Mesenchymal stem cell (in vitro differentiated cells and primary cell): ENCODE measurements at regions not wholly inside any gene's neighbourhood (a gene's known extent, or its start where the extent isn't known, plus 50 kb on each side); places are given as distances from the start of the nearest gene placed in this dataset.
A peak's percentile ranks its signal among the peaks of the same experiment; 100 is the strongest.

Source experiments
- DNase-seq: peaks from one replicate; pipeline ENCODE4 v3.0.0-alpha.2; 2013
- H2AFZ ChIP-seq: one replicate; pipeline ENCODE4 v1.6.1; 2013; ENCODE audit warnings: low read depth, mild to moderate bottlenecking, control low read depth, inconsistent platforms, low read length, moderate library complexity
- H2AK5ac ChIP-seq: 2 replicates; pipeline ENCODE4 v1.6.1; 2013; ENCODE audit warnings: low read length, moderate library complexity, mild to moderate bottlenecking, inconsistent platforms; ENCODE audit not compliant: severe bottlenecking
- H2BK120ac ChIP-seq: one replicate; pipeline ENCODE4 v1.6.1; 2013; ENCODE audit warnings: low read depth, mild to moderate bottlenecking, inconsistent platforms, low read length, moderate library complexity
- H2BK12ac ChIP-seq, 2 experiments: one replicate each; pipeline ENCODE4 v1.6.1; 2013; ENCODE audit warnings: inconsistent platforms in 2 of 2, low read length in 2 of 2, mild to moderate bottlenecking in 2 of 2, moderate library complexity in 2 of 2, control low read depth in 1 of 2
- H2BK15ac ChIP-seq: one replicate; pipeline ENCODE4 v1.6.1; 2013; ENCODE audit warnings: mild to moderate bottlenecking, low read depth, inconsistent platforms; ENCODE audit not compliant: poor library complexity, severe bottlenecking
- H2BK5ac ChIP-seq: 2 replicates; pipeline ENCODE4 v1.6.1; 2013; ENCODE audit warnings: low read depth, mild to moderate bottlenecking, low read length, control low read depth, inconsistent platforms; ENCODE audit not compliant: poor library complexity, severe bottlenecking
- H3K14ac ChIP-seq, 2 experiments: one replicate each; pipeline ENCODE4 v1.6.1; 2013; ENCODE audit warnings: inconsistent platforms in 2 of 2, low read length in 2 of 2, control low read depth in 1 of 2, mild to moderate bottlenecking in 1 of 2, moderate library complexity in 1 of 2
- H3K18ac ChIP-seq, 2 experiments: one replicate each; pipeline ENCODE4 v1.6.1; 2013; ENCODE audit warnings: inconsistent platforms in 2 of 2, low read length in 2 of 2, control low read depth in 1 of 2, low read depth in 1 of 2, mild to moderate bottlenecking in 1 of 2
- H3K23ac ChIP-seq, 2 experiments: one replicate each; pipeline ENCODE4 v1.6.1; 2013; ENCODE audit warnings: inconsistent platforms in 2 of 2, low read length in 2 of 2, mild to moderate bottlenecking in 2 of 2, moderate library complexity in 2 of 2, control low read depth in 1 of 2
- H3K27ac ChIP-seq: 2 replicates; pipeline ENCODE4 v1.5.1; 2013; ENCODE audit warnings: mild to moderate bottlenecking, moderate library complexity, low read length, control low read depth, inconsistent platforms; ENCODE audit not compliant: poor library complexity, severe bottlenecking
- H3K27me3 ChIP-seq, 2 experiments: 2 replicates each; pipeline versions ENCODE4 v1.6.1 to v1.7.0; 2013; ENCODE audit warnings: low read length in 2 of 2, mild to moderate bottlenecking in 2 of 2, moderate library complexity in 2 of 2, control low read depth in 1 of 2, inconsistent platforms in 1 of 2; ENCODE audit not compliant: control insufficient read depth in 1 of 2, insufficient read depth in 1 of 2
- H3K36me3 ChIP-seq, 2 experiments: 2 replicates each; pipeline versions ENCODE4 v1.6.1 to v1.7.0; 2013; ENCODE audit warnings: low read length in 2 of 2, control low read depth in 1 of 2, inconsistent platforms in 1 of 2, low read depth in 1 of 2, mild to moderate bottlenecking in 1 of 2; ENCODE audit not compliant: insufficient read depth in 2 of 2, control insufficient read depth in 1 of 2
- H3K4ac ChIP-seq, 2 experiments: one replicate each; pipeline ENCODE4 v1.6.1; 2013; ENCODE audit warnings: inconsistent platforms in 2 of 2, low read length in 2 of 2, mild to moderate bottlenecking in 2 of 2, moderate library complexity in 2 of 2, control low read depth in 1 of 2, low read depth in 1 of 2
- H3K4me1 ChIP-seq: 2 replicates; pipeline ENCODE4 v1.6.1; 2013; ENCODE audit warnings: low read depth, low read length, control low read depth; ENCODE audit not compliant: control insufficient read depth, insufficient read depth
- H3K4me2 ChIP-seq: 2 replicates; pipeline ENCODE4 v1.6.1; 2013; ENCODE audit warnings: low read length, mild to moderate bottlenecking, inconsistent platforms; ENCODE audit not compliant: poor library complexity, severe bottlenecking
- H3K4me3 ChIP-seq, 2 experiments: 2 replicates each; pipeline versions ENCODE4 v1.5.1 to v1.7.0; 2013; ENCODE audit warnings: low read length in 2 of 2, mild to moderate bottlenecking in 2 of 2, control low read depth in 1 of 2, low read depth in 1 of 2; ENCODE audit not compliant: insufficient read depth in 1 of 2
- H3K79me1 ChIP-seq: replicated peaks from 2 replicates; pipeline ENCODE4 v1.6.1; 2013; ENCODE audit warnings: mild to moderate bottlenecking, control low read depth, low read length, inconsistent platforms; ENCODE audit not compliant: poor library complexity, severe bottlenecking
- H3K9ac ChIP-seq: 2 replicates; pipeline ENCODE4 v1.7.0; 2013; ENCODE audit warnings: mild to moderate bottlenecking, low read length, moderate library complexity
- H3K9me3 ChIP-seq: 2 replicates; pipeline ENCODE4 v1.7.0; 2013; ENCODE audit warnings: mild to moderate bottlenecking, low read length; ENCODE audit not compliant: control insufficient read depth
- H4K8ac ChIP-seq: one replicate; pipeline ENCODE4 v1.6.1; 2013; ENCODE audit warnings: inconsistent platforms, mild to moderate bottlenecking, low read length, moderate library complexity
- H4K91ac ChIP-seq: one replicate; pipeline ENCODE4 v1.6.1; 2013; ENCODE audit warnings: mild to moderate bottlenecking, low read length, inconsistent platforms
- WGBS: methylation state at CpG from one replicate; pipeline ENCODE4 v1.1.7; 2013; ENCODE audit warnings: mixed read lengths; 5-methylcytosine and 5-hydroxymethylcytosine counted together

DNA sequence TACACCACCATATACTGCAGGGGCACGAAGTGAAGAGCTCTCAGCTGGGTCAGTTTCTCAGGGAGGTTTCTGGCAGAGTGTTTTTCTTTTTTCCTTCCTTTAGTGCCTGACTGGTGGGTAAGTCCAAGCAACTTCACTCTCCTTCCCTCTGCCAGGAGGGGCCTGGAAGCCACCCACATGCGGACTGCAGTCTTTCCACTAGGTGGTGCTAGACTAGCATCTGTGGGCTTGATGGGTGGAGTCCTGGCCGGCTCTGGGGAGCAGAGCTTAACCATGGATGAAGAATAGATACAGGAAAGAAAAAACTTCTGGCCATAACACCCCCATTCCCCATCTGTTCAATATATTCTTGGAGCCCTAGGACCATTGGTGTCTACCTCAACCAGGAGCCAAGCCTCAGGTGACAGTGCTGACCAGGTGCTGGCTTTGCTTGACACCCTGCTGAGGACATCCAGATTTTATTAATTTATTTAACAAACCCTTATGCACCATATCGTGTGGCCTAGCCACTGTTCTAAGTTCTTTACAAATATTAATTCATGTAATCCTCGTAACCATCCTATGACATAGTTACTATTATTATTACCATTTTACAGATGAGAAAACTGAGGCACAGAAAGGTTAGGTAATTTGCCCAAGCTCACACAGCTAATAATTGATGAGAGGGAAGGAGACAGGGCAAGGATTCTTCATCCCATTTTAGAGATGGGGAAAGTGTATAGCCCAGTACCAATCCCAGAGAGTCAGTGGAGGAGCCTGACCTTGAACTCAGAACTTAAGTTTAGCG lies 126.7 kb upstream of the CSF3R start:
- H3K23ac ChIP-seq = no peak overlapping the region
- H3K36me3 ChIP-seq = no peaks in the 10 kb centered on the region
- no peaks in the 10 kb centered on the region for H3K79me1 ChIP-seq
- no peak overlapping the region for H2BK120ac ChIP-seq
- peaks cover 0 to 37% of the 10 kb centered on the region in 2 experiments for H3K27me3 ChIP-seq
- H3K18ac ChIP-seq = no peak overlapping the region
- H3K4me2 ChIP-seq = no peak overlapping the region
- no peak overlapping the region for H2AFZ ChIP-seq
- no peaks in the 10 kb centered on the region for H3K9me3 ChIP-seq
- no peak overlapping the region for H4K91ac ChIP-seq
- DNase-seq = peak; percentile 15
- no peaks in the 10 kb centered on the region for H3K4me1 ChIP-seq
- H2AK5ac ChIP-seq = no peak overlapping the region
- H3K27ac ChIP-seq = no peak overlapping the region
- H3K9ac ChIP-seq = no peak overlapping the region
- no peak overlapping the region for H3K4me3 ChIP-seq
- H2BK15ac ChIP-seq = no peak overlapping the region
- WGBS = 34% methylated on average over 5 of the region's 6 CpGs
- no peak overlapping the region for H2BK12ac ChIP-seq
- H4K8ac ChIP-seq = no peak overlapping the region
- H3K14ac ChIP-seq = no peak overlapping the region
- H2BK5ac ChIP-seq = no peak overlapping the region
- H3K4ac ChIP-seq = no peak overlapping the region

DNA sequence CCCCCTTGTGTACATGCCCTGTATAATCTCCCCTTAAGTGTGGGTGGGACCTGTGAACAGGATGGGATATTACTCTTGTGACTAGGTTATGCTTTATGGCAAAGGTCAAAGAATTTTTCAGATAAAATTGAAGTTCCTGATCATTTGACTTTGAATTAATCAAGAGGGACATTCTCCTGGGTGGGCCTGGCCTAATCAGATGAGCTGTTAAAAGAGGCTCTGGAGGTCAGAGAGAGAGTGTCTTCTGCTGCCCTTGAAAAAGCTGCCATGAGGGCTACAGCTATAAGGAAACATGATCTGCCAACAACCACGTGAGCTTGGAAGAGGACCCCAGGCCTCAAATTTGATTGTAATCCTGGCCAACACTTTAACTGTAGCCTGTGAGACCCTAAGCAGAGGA lies 125.6 kb upstream of the CSF3R start:
- Histone ChIP-seq H2BK12ac (no peak overlapping the region), H2BK120ac (no peak overlapping the region), H2AK5ac (no peak overlapping the region), H3K27ac (no peak overlapping the region), H2BK5ac (no peak overlapping the region), H2BK15ac (no peak overlapping the region), H3K9me3 (no peaks in the 10 kb centered on the region), H3K4me2 (no peak overlapping the region), H3K18ac (no peak overlapping the region), H3K9ac (no peak overlapping the region), H3K79me1 (no peaks in the 10 kb centered on the region), H3K14ac (no peak overlapping the region), H4K8ac (no peak overlapping the region), H3K23ac (no peak overlapping the region), H3K36me3 (no peaks in the 10 kb centered on the region), H3K27me3 (peaks cover 0 to 31% of the 10 kb centered on the region in 2 experiments), H3K4me1 (no peaks in the 10 kb centered on the region), H4K91ac (no peak overlapping the region), H3K4ac (no peak overlapping the region), H3K4me3 (no peak overlapping the region), H2AFZ (no peak overlapping the region)
- DNase-seq = no peak
- 70% methylated on average over 1 of the region's 1 CpG for WGBS

DNA sequence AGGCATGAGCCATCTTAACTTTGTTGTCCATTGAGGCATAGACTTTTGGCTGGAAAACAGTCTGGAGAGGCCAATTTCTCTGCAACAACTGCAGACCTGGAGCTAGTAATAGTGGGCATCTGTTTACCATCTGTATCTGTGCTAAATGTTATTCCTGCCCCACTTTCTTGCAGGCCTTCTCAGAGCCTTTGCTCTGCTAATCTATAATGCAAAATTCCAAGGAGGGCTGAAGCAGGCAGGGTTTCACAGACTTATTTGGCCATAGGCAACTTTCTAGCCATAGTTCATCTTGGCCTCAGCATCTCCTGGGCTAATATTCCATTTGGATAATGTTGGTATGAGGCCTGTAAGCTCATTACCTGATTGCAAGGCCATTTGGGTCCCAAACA lies 124.5 kb upstream of the CSF3R start:
- no peak overlapping the region for H2BK15ac ChIP-seq
- no peak overlapping the region for H3K4ac ChIP-seq
- H2BK5ac ChIP-seq = no peak overlapping the region
- no peak overlapping the region for H4K8ac ChIP-seq
- H3K4me1 ChIP-seq = no peaks in the 10 kb centered on the region
- H3K27ac ChIP-seq = no peak overlapping the region
- no peak overlapping the region for H3K23ac ChIP-seq
- H3K27me3 ChIP-seq = peaks cover 0 to 24% of the 10 kb centered on the region in 2 experiments
- no peak overlapping the region for H2AK5ac ChIP-seq
- H3K9ac ChIP-seq = no peak overlapping the region
- H3K4me2 ChIP-seq = no peak overlapping the region
- no peak overlapping the region for H3K14ac ChIP-seq
- no peak overlapping the region for H2BK120ac ChIP-seq
- no peak for DNase-seq
- H2AFZ ChIP-seq = no peak overlapping the region
- no peak overlapping the region for H3K18ac ChIP-seq
- H3K4me3 ChIP-seq = no peak overlapping the region
- no peak overlapping the region for H2BK12ac ChIP-seq
- no peaks in the 10 kb centered on the region for H3K9me3 ChIP-seq
- H3K79me1 ChIP-seq = no peaks in the 10 kb centered on the region
- H4K91ac ChIP-seq = no peak overlapping the region
- H3K36me3 ChIP-seq = no peaks in the 10 kb centered on the region

DNA sequence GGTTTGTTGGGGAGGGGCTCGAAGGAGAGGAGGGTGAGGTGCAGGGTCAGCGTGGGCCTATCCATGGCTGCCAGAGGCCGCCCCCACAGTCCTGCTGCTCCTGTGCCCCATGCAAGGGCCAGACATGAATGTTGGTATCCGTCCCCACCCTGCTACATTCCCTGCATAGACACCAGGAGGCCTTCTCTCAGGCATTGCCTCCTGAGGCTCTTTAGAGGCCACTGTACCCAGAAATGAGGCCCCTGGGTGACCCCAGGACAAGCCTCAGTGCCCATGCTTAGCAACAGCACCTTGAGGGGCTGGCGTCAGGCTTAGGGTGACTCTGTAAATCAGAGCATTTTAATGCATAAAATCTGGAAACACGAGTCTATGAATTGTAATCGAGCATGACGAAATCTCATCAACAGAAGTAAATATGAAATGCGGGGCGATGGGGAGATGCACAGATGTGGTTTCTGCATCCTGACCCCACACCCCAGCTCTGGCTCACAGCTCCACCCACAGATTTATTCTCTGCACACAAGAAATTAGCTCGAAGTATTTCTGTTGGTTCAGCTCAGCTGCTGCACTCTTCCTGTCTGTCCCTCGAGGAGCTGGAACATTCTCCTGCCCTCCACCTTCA lies 124.0 kb upstream of the CSF3R start:
- no peak overlapping the region for H2BK120ac ChIP-seq
- DNase-seq = no peak
- H3K4ac ChIP-seq = no peak overlapping the region
- no peaks in the 10 kb centered on the region for H3K9me3 ChIP-seq
- no peak overlapping the region for H3K18ac ChIP-seq
- H2BK12ac ChIP-seq = no peak overlapping the region
- no peak overlapping the region for H3K14ac ChIP-seq
- 74% methylated on average over 12 of the region's 12 CpGs for WGBS
- no peaks in the 10 kb centered on the region for H3K4me1 ChIP-seq
- no peak overlapping the region for H3K4me3 ChIP-seq
- H3K79me1 ChIP-seq = no peaks in the 10 kb centered on the region
- H3K27ac ChIP-seq = no peak overlapping the region
- peaks cover 0 to 23% of the 10 kb centered on the region in 2 experiments for H3K27me3 ChIP-seq
- no peak overlapping the region for H2BK15ac ChIP-seq
- no peak overlapping the region for H2AK5ac ChIP-seq
- no peak overlapping the region for H3K9ac ChIP-seq
- no peak overlapping the region for H2BK5ac ChIP-seq
- H2AFZ ChIP-seq = no peak overlapping the region
- no peak overlapping the region for H3K23ac ChIP-seq
- H4K91ac ChIP-seq = no peak overlapping the region
- no peak overlapping the region for H3K4me2 ChIP-seq
- H3K36me3 ChIP-seq = no peaks in the 10 kb centered on the region
- no peak overlapping the region for H4K8ac ChIP-seq
